Mesothelial cell of epicardium (in vitro differentiated cells): ENCODE measurements at regions not wholly inside any gene's neighbourhood (a gene's known extent, or its start where the extent isn't known, plus 50 kb on each side); places are given as distances from the start of the nearest gene placed in this dataset.

Experiments
- DNase-seq, 2 experiments: peaks; one replicate each; pipeline ENCODE4 v3.0.0; 2021; ENCODE audit warnings: low spot score in 2 of 2; ENCODE audit not compliant: unreplicated experiment in 2 of 2
- H3K27ac Mint-ChIP-seq: 2 replicates; pipeline ENCODE4 v1.8.0; 2021; ENCODE audit warnings: mixed read lengths
- H3K27me3 Mint-ChIP-seq: 2 replicates; pipeline ENCODE4 v1.8.0; 2021; ENCODE audit warnings: low read depth, mixed read lengths
- H3K36me3 Mint-ChIP-seq: 2 replicates; pipeline ENCODE4 v1.8.0; 2021; ENCODE audit warnings: mixed read lengths
- H3K4me1 Mint-ChIP-seq: 2 replicates; pipeline ENCODE4 v1.8.0; 2021; ENCODE audit warnings: mixed read lengths
- H3K4me3 Mint-ChIP-seq: 2 replicates; pipeline ENCODE4 v1.8.0; 2021; ENCODE audit warnings: mild to moderate bottlenecking, moderate library complexity, mixed read lengths
- H3K9me3 Mint-ChIP-seq: 2 replicates; pipeline ENCODE4 v1.8.0; 2021; ENCODE audit warnings: mixed read lengths
- TF ChIP-seq, protein P1 (sequence below): fragments of 200-600 bp; sonication (generic); IDR thresholded peaks from one replicate; pipeline ENCODE4 v1.5.0; 2021; ENCODE audit warnings: antibody characterized with exemption; ENCODE audit not compliant: unreplicated experiment

DNA sequence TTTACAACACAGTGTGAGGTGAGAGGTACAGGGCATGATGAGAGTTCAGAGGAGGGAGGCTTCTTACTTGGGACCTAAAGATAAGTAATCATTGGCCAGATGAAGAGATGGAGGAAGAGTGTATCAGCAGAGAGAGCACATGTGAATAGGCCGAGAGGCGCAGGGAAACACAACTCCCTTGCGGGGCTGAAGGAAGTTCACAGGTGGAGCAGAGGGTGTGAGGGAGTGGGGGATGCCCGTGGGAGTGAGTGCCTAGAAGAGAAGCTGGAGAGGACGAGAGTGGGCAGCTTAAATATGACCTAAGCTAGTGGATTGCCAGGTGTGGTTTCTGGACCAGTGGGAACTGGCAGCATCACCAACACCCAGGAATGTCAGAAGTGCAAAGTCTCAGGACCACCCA, 98.2 kb upstream of the TBC1D5 start:
- Mint-ChIP-seq H3K27ac (no peak overlapping the region), H3K4me3 (no peak overlapping the region), H3K4me1 (peaks cover 5% of the 10 kb centered on the region), H3K27me3 (peaks cover 9% of the 10 kb centered on the region), H3K36me3 (no peaks in the 10 kb centered on the region), H3K9me3 (no peaks in the 10 kb centered on the region)
- no peak for DNase-seq
- TF ChIP-seq, protein P1, sequence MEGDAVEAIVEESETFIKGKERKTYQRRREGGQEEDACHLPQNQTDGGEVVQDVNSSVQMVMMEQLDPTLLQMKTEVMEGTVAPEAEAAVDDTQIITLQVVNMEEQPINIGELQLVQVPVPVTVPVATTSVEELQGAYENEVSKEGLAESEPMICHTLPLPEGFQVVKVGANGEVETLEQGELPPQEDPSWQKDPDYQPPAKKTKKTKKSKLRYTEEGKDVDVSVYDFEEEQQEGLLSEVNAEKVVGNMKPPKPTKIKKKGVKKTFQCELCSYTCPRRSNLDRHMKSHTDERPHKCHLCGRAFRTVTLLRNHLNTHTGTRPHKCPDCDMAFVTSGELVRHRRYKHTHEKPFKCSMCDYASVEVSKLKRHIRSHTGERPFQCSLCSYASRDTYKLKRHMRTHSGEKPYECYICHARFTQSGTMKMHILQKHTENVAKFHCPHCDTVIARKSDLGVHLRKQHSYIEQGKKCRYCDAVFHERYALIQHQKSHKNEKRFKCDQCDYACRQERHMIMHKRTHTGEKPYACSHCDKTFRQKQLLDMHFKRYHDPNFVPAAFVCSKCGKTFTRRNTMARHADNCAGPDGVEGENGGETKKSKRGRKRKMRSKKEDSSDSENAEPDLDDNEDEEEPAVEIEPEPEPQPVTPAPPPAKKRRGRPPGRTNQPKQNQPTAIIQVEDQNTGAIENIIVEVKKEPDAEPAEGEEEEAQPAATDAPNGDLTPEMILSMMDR = no peak

DNA sequence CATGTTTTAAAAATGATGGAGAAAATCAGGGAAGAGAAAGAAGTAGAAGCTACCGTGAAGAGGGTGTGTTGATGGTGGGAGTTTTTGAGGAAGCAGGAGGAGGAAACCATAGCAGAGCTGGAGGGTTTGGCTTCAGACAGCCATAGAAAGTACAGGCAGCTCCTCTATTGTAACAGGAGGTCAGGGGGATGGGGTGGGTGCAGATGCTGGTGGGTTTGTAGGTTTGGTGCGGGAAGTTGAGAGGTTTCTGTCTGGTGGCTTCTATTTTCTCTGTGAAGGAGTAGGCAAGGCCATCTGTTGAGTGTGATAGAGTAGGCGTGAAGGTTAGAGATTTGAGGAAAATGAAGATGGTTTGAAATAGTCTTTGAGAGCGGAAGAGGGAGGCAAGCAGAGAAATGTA, 97.7 kb upstream of the TBC1D5 start:
- H3K4me1 Mint-ChIP-seq = peaks cover 5% of the 10 kb centered on the region
- TF ChIP-seq, protein P1 = no peak
- no peaks in the 10 kb centered on the region for H3K9me3 Mint-ChIP-seq
- no peaks in the 10 kb centered on the region for H3K36me3 Mint-ChIP-seq
- no peak overlapping the region for H3K4me3 Mint-ChIP-seq
- H3K27me3 Mint-ChIP-seq = peaks cover 9% of the 10 kb centered on the region
- DNase-seq = no peak
- no peak overlapping the region for H3K27ac Mint-ChIP-seq

DNA sequence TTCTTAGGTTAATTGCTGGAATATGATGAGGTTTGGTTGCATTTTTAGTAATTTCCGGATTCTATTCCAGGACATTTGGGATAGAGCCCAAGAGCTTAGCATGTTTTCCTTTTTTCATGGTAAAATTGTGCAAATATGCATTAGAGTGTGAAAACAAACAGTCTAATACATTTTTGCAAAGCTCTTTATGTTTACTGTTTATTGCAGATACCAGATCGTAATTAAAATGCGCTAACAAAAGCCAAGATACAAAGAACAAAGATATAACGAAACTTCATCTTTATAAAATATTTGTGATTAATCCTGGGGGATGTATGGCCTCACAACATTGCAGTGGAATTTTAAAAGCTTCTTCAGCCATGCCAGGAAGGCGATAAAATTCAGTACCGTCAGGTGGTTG, 94.5 kb upstream of the TBC1D5 start:
- Mint-ChIP-seq H3K4me1 (peaks cover 5% of the 10 kb centered on the region), H3K27ac (no peak overlapping the region), H3K4me3 (no peak overlapping the region), H3K9me3 (peaks cover 4% of the 10 kb centered on the region), H3K36me3 (no peaks in the 10 kb centered on the region), H3K27me3 (peaks cover 9% of the 10 kb centered on the region)
- DNase-seq = no peak
- TF ChIP-seq, protein P1 = no peak

DNA sequence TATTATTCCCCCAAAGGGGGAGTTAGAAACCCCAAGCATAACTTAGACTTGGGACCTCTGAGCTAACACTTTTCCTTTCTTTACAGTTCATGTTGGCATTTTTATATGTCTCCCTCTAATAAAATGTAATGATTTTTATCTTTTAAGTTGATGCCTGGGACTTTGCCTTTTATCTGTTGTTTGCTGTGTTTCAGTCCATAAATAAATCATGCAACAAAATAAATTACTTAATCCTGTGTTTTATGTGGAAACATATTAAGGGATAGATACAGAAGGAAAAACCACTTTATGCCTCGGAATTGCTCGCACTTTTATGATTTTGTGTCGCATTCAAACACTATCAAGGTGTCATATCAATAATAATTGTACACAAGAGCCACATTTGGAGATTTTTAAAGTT, 93.7 kb upstream of the TBC1D5 start:
- no peak for DNase-seq
- Mint-ChIP-seq H3K9me3 (peaks cover 5% of the 10 kb centered on the region), H3K4me3 (no peak overlapping the region), H3K27me3 (peaks cover 6% of the 10 kb centered on the region), H3K36me3 (no peaks in the 10 kb centered on the region), H3K27ac (no peak overlapping the region), H3K4me1 (peaks cover 5% of the 10 kb centered on the region)
- TF ChIP-seq, protein P1 = no peak

DNA sequence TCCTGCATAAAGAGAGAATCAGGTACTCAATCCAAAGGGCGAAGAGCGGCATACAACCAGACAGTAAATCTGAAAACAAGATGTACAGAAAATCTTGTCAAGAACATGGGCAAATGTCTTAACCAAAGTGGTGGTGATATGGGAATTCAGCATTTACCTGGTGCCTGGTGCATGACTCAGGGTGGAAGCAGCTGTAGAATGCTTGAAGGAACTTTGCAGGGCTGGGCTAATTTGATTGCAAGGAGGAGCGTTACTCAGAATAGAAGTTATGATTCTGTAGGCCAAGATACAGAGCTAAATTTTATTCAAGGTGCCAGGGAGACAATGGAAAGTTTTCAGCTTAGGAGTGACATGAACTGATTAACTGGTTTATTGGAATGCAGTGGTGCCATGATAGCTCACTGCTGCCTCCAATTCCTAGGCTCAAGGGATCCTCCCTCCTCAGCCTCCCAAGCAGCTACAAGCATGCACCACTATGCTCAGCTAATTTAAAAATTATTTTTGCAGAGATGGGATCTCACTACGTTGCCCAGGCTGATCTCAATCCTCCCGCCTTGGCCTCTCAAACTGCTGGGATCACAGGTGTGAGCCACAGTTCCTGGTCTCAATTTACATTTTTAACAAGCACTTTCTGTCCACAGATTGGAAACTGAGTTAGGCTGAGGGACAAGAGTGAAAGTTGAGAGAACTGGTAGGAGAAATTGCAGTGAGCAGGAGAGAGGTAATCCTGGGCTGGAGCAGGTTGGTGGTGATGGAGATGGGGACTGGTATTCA, 91.5 kb upstream of the TBC1D5 start:
- TF ChIP-seq, protein P1 = no peak
- H3K27me3 Mint-ChIP-seq = peaks cover 6% of the 10 kb centered on the region
- no peak overlapping the region for H3K27ac Mint-ChIP-seq
- H3K4me1 Mint-ChIP-seq = peaks cover 5% of the 10 kb centered on the region
- no peak overlapping the region for H3K4me3 Mint-ChIP-seq
- H3K9me3 Mint-ChIP-seq = peaks cover 5% of the 10 kb centered on the region
- DNase-seq = no peak
- H3K36me3 Mint-ChIP-seq = no peaks in the 10 kb centered on the region
